ENCODE measurements at regions not wholly inside any gene's neighbourhood (a gene's known extent, or its start where the extent isn't known, plus 50 kb on each side); places are given as distances from the start of the nearest gene placed in this dataset.

- intact Hi-C loops (cut with micrococcal nuclease; ENCODE audit: unreplicated experiment): no loop called here
- POLR2A ChIA-PET: no interaction called here
- no peak overlapping the region for H3K4me3 Mint-ChIP-seq (ENCODE audit: unreplicated experiment)
- H3K36me3 Mint-ChIP-seq (ENCODE audit: insufficient read depth, unreplicated experiment): no peaks in the 10 kb centered on the region
- no peaks in the 10 kb centered on the region for H3K4me1 Mint-ChIP-seq (ENCODE audit: low read depth, unreplicated experiment)
- Histone ChIP-seq H3K36me3 (ENCODE audit: control insufficient read depth, insufficient read depth, low read length) (no peaks in the 10 kb centered on the region), H3K4me3 (ENCODE audit: low read depth, low read length) (no peak overlapping the region), H3K4me1 (peaks cover 3% of the 10 kb centered on the region; the same call in 1 of the 2 replicates), H3K27me3 (replicated peaks; ENCODE audit: control insufficient read depth, insufficient read depth, low read length) (no peaks in the 10 kb centered on the region), H3K9me3 (no peaks in the 10 kb centered on the region)
- TF ChIP-seq CTCF (IDR thresholded peaks at IDR 0.05; ENCODE audit: insufficient read depth in 1 of 2, low read depth in 1 of 2, low read length in 1 of 2, severe bottlenecking in 1 of 2, unreplicated experiment in 1 of 2): no peak
- BruUV-seq (replicated peaks): no TSS peak
- H3K27ac Mint-ChIP-seq (ENCODE audit: unreplicated experiment): no peak overlapping the region
- H3K9me3 Mint-ChIP-seq (ENCODE audit: unreplicated experiment): no peaks in the 10 kb centered on the region
- H3K27me3 Mint-ChIP-seq (ENCODE audit: insufficient read depth, unreplicated experiment): no peaks in the 10 kb centered on the region
- DNase-seq: no peak
- CTCF ChIA-PET: no interaction called here
These were observed 486.1 kb upstream of the NRP1 start for GRCh38 chr10:33820531-33820930.

- H3K36me3 Mint-ChIP-seq (ENCODE audit: insufficient read depth, unreplicated experiment): no peaks in the 10 kb centered on the region
- Histone ChIP-seq H3K27me3 (replicated peaks; ENCODE audit: control insufficient read depth, insufficient read depth, low read length) (no peaks in the 10 kb centered on the region), H3K36me3 (ENCODE audit: control insufficient read depth, insufficient read depth, low read length) (no peaks in the 10 kb centered on the region), H3K4me1 (peaks cover 12% of the 10 kb centered on the region), H3K9me3 (peaks cover 5% of the 10 kb centered on the region), H3K4me3 (ENCODE audit: low read depth, low read length) (no peak overlapping the region)
- ChIA-PET CTCF (no interaction called here), POLR2A (no interaction called here)
- no peak for TF ChIP-seq CTCF (IDR thresholded peaks at IDR 0.05; ENCODE audit: insufficient read depth in 1 of 2, low read depth in 1 of 2, low read length in 1 of 2, severe bottlenecking in 1 of 2, unreplicated experiment in 1 of 2)
- H3K27ac Mint-ChIP-seq (ENCODE audit: unreplicated experiment): no peak overlapping the region
- BruUV-seq (replicated peaks): no TSS peak
- no peak overlapping the region for H3K4me3 Mint-ChIP-seq (ENCODE audit: unreplicated experiment)
- H3K27me3 Mint-ChIP-seq (ENCODE audit: insufficient read depth, unreplicated experiment): no peaks in the 10 kb centered on the region
- no peak for DNase-seq
- peaks cover under 1% of the 10 kb centered on the region for H3K9me3 Mint-ChIP-seq (ENCODE audit: unreplicated experiment)
- peaks cover 1% of the 10 kb centered on the region for H3K4me1 Mint-ChIP-seq (ENCODE audit: low read depth, unreplicated experiment)
- intact Hi-C loops (cut with micrococcal nuclease; ENCODE audit: unreplicated experiment): no loop called here
These were observed 484.7 kb upstream of the NRP1 start for GRCh38 chr10:33819206-33819605.

GRCh38 chr10:33818343-33818742 lies 483.9 kb upstream of the NRP1 start:
- peaks cover 6% of the 10 kb centered on the region for H3K4me1 Mint-ChIP-seq (ENCODE audit: low read depth, unreplicated experiment)
- H3K9me3 ChIP-seq: peaks cover 13% of the 10 kb centered on the region
- DNase-seq: no peak
- no peaks in the 10 kb centered on the region for H3K27me3 ChIP-seq (replicated peaks; ENCODE audit: control insufficient read depth, insufficient read depth, low read length)
- H3K36me3 Mint-ChIP-seq (ENCODE audit: insufficient read depth, unreplicated experiment): no peaks in the 10 kb centered on the region
- peaks cover 9% of the 10 kb centered on the region for H3K9me3 Mint-ChIP-seq (ENCODE audit: unreplicated experiment)
- no TSS peak for BruUV-seq (replicated peaks)
- intact Hi-C loops (cut with micrococcal nuclease; ENCODE audit: unreplicated experiment): no loop called here
- CTCF ChIA-PET: no interaction called here
- H3K4me3 ChIP-seq (ENCODE audit: low read depth, low read length): no peak overlapping the region
- no peak overlapping the region for H3K4me3 Mint-ChIP-seq (ENCODE audit: unreplicated experiment)
- H3K36me3 ChIP-seq (ENCODE audit: control insufficient read depth, insufficient read depth, low read length): no peaks in the 10 kb centered on the region
- no peaks in the 10 kb centered on the region for H3K27me3 Mint-ChIP-seq (ENCODE audit: insufficient read depth, unreplicated experiment)
- POLR2A ChIA-PET: no interaction called here
- H3K27ac Mint-ChIP-seq (ENCODE audit: unreplicated experiment): no peak overlapping the region
- TF ChIP-seq CTCF (IDR thresholded peaks at IDR 0.05; ENCODE audit: insufficient read depth in 1 of 2, low read depth in 1 of 2, low read length in 1 of 2, severe bottlenecking in 1 of 2, unreplicated experiment in 1 of 2): no peak
- peaks cover 15% of the 10 kb centered on the region for H3K4me1 ChIP-seq

Measured in Caco-2 (cell line).